ENCODE measurements at regions not wholly inside any gene's neighbourhood (a gene's known extent, or its start where the extent isn't known, plus 50 kb on each side); places are given as distances from the start of the nearest gene placed in this dataset.

GRCh38 chr9:88229434-88229833, 91.2 kb upstream of the SPATA31C2 start:
- no peak for DNase-seq

- no peak for DNase-seq
These were observed 86.7 kb upstream of the SPATA31C2 start for GRCh38 chr9:88224938-88225337.

- no peak for DNase-seq
These were observed 82.8 kb upstream of the SPATA31C2 start for GRCh38 chr9:88221105-88221504.

GRCh38 chr9:88220652-88221051, 82.4 kb upstream of the SPATA31C2 start:
- DNase-seq = no peak

GRCh38 chr9:88219601-88220000, 81.3 kb upstream of the SPATA31C2 start:
- DNase-seq = no peak

GRCh38 chr9:88218726-88219125, 80.5 kb upstream of the SPATA31C2 start:
- peak in 1 of 2 donors; percentile 23 for DNase-seq

- DNase-seq = no peak
These were observed 78.1 kb upstream of the SPATA31C2 start for GRCh38 chr9:88216126-88216995.

GRCh38 chr9:88215196-88216125, 77.2 kb upstream of the SPATA31C2 start:
- DNase-seq = no peak

- DNase-seq = no peak
These were observed 64.0 kb upstream of the SPATA31C2 start for GRCh38 chr9:88202321-88202720.

- peak in 1 of 2 donors; percentile 26 for DNase-seq
These were observed 60.1 kb upstream of the SPATA31C2 start for GRCh38 chr9:88198341-88198807.

GRCh38 chr9:88197781-88198340, 59.6 kb upstream of the SPATA31C2 start:
- no peak for DNase-seq

- peak in 1 of 2 donors; percentile 48 for DNase-seq
These were observed 58.7 kb upstream of the SPATA31C2 start for GRCh38 chr9:88197016-88197415.

- no peak for DNase-seq
These were observed 58.0 kb upstream of the SPATA31C2 start for GRCh38 chr9:88196142-88196790.

GRCh38 chr9:88193766-88194165, 55.5 kb upstream of the SPATA31C2 start:
- no peak for DNase-seq

GRCh38 chr9:88191456-88191855, 53.2 kb upstream of the SPATA31C2 start:
- no peak for DNase-seq

GRCh38 chr9:88189371-88189770, 51.1 kb upstream of the SPATA31C2 start:
- no peak for DNase-seq
